ENCODE measurements at regions not wholly inside any gene's neighbourhood (a gene's known extent, or its start where the extent isn't known, plus 50 kb on each side); places are given as distances from the start of the nearest gene placed in this dataset.

- Histone ChIP-seq H3K4me3 (no peak overlapping the region), H3K9me3 (no peaks in the 10 kb centered on the region), H3K27me3 (no peaks in the 10 kb centered on the region), H3K36me3 (no peaks in the 10 kb centered on the region), H3K27ac (no peak overlapping the region), H3K4me1 (no peaks in the 10 kb centered on the region)
- intact Hi-C loops (cut with DNase I; ENCODE audit: low total_unique reads) = no loop called here
- no peak for DNase-seq
- no peak for TF ChIP-seq CTCF (IDR thresholded peaks at IDR 0.05)
These were observed 418.8 kb downstream of the MAN2A1 start for GRCh38 chr5:110108520-110108919.

GRCh38 chr5:110109667-110110066 lies 419.9 kb downstream of the MAN2A1 start:
- Histone ChIP-seq H3K36me3 (no peaks in the 10 kb centered on the region), H3K4me3 (no peak overlapping the region), H3K9me3 (no peaks in the 10 kb centered on the region), H3K4me1 (no peaks in the 10 kb centered on the region), H3K27me3 (no peaks in the 10 kb centered on the region), H3K27ac (no peak overlapping the region)
- intact Hi-C loops (cut with DNase I; ENCODE audit: low total_unique reads) = no loop called here
- DNase-seq = no peak
- TF ChIP-seq CTCF (IDR thresholded peaks at IDR 0.05) (no peak), POLR2A (IDR thresholded peaks at IDR 0.05) (no peak)

DNA sequence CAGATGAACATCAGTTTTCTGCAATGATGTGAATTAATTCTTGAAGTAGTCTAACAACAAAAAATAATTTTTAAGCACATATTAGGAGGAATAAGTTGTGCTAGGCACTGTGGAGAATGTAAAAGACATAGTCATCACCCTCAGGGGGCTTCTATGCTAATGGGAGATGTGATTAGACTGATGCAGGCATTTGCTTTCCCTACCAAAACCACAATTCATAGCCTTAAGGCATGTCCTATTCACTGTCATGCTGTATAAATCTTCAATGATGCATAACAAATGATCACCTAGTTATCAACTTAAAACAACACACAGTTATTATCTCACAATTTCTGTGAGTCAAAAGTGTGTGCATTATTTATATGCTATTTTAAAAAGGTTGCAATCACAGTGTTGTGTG lies 422.6 kb downstream of the MAN2A1 start:
- Histone ChIP-seq H3K9me3 (no peaks in the 10 kb centered on the region), H3K4me1 (no peaks in the 10 kb centered on the region), H3K36me3 (no peaks in the 10 kb centered on the region), H3K27me3 (no peaks in the 10 kb centered on the region), H3K4me3 (no peak overlapping the region), H3K27ac (no peak overlapping the region)
- intact Hi-C loops (cut with DNase I; ENCODE audit: low total_unique reads) = no loop called here
- TF ChIP-seq POLR2A (IDR thresholded peaks at IDR 0.05) (no peak), CTCF (IDR thresholded peaks at IDR 0.05) (no peak)
- no peak for DNase-seq

DNA sequence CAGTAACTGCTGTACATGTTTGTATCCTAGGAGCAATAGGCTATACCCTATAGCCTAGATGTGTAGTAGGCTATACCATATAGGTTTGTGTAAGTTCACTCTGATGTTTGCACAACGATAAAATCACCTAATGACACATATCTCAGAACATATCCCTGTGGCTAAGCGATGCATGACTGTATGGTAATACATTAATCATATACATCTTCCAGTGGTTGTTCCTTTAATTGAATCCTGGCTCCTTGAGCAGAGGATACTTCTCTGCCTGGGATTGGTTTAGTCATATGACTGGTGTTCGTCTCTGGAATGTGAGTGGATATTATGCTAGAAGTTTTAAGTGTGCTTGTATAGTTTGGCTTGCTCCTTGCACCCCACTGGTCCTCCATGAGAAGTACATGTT lies 425.8 kb downstream of the MAN2A1 start:
- H3K4me3 ChIP-seq = no peak overlapping the region
- H3K27me3 ChIP-seq = no peaks in the 10 kb centered on the region
- no peak overlapping the region for H3K27ac ChIP-seq
- no peak for DNase-seq
- intact Hi-C loops (cut with DNase I; ENCODE audit: low total_unique reads) = no loop called here
- H3K9me3 ChIP-seq = no peaks in the 10 kb centered on the region
- no peaks in the 10 kb centered on the region for H3K36me3 ChIP-seq
- TF ChIP-seq POLR2A (IDR thresholded peaks at IDR 0.05) = no peak
- TF ChIP-seq CTCF (IDR thresholded peaks at IDR 0.05) = no peak
- no peaks in the 10 kb centered on the region for H3K4me1 ChIP-seq

DNA sequence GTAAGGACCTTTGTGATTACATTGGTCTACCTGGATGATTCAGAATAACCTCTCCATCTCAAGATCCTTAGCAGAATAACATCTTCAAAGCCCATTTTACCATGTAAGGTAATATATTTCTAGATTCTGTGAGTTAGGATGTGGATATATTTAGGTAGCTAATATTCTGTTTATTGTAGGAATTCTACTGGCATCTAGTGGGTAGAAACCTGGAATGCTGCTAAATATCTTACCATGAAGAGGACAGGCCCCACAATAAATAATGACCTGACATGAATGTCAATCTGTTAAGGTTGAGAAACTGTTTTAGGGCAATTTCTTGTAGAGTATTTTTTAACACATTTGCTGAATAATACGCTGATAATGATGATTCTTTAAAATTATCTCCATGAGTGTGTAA lies 426.8 kb downstream of the MAN2A1 start:
- Histone ChIP-seq H3K27ac (no peak overlapping the region), H3K36me3 (no peaks in the 10 kb centered on the region), H3K4me1 (no peaks in the 10 kb centered on the region), H3K4me3 (no peak overlapping the region), H3K27me3 (no peaks in the 10 kb centered on the region), H3K9me3 (peaks cover 0 to 2% of the 10 kb centered on the region in 2 donors)
- no peak for DNase-seq
- intact Hi-C loops (cut with DNase I; ENCODE audit: low total_unique reads) = no loop called here
- TF ChIP-seq CTCF (IDR thresholded peaks at IDR 0.05) = no peak

Measured in uterus (tissue), 3 donors.